Keratinocyte (primary cell): ENCODE measurements at regions not wholly inside any gene's neighbourhood (a gene's known extent, or its start where the extent isn't known, plus 50 kb on each side); places are given as distances from the start of the nearest gene placed in this dataset.

Experiments
- DNase-seq: peaks from one replicate; pipeline ENCODE4 v3.0.0-alpha.2; 2011; ENCODE audit warnings: low read depth, missing footprints, low spot score
- FAIRE-seq: peaks from 2 replicates; lab custom pipeline; 2011; peaks lifted over from hg19 to GRCh38; lab: Jason Lieb, UNC
- H2AFZ ChIP-seq: 2 replicates; pipeline ENCODE4 v1.6.0; 2012; ENCODE audit warnings: low read length, control low read depth, inconsistent platforms; ENCODE audit not compliant: control insufficient read depth
- H3K27ac ChIP-seq: 2 replicates; pipeline ENCODE4 v1.5.1; 2011; ENCODE audit warnings: low read length; ENCODE audit not compliant: control insufficient read depth, insufficient read depth
- H3K27me3 ChIP-seq: 3 replicates; pipeline ENCODE4 v1.6.0; 2011; ENCODE audit warnings: low read length; ENCODE audit not compliant: control insufficient read depth, insufficient read depth; ENCODE audit errors: extremely low read depth
- H3K36me3 ChIP-seq, 2 experiments: 2 replicates in 1 of 2; 3 replicates in 1 of 2; pipeline ENCODE4 v1.5.1; 2011; ENCODE audit warnings: low read length in 2 of 2, mild to moderate bottlenecking in 1 of 2; ENCODE audit not compliant: control insufficient read depth in 2 of 2, insufficient read depth in 2 of 2; ENCODE audit errors: extremely low read depth in 1 of 2
- H3K4me1 ChIP-seq: 3 replicates; pipeline ENCODE4 v1.5.1; 2011; ENCODE audit warnings: low read length; ENCODE audit not compliant: control insufficient read depth, insufficient read depth; ENCODE audit errors: extremely low read depth
- H3K4me2 ChIP-seq: 3 replicates; pipeline ENCODE4 v1.6.0; 2011; ENCODE audit warnings: low read depth, low read length; ENCODE audit not compliant: control insufficient read depth, insufficient read depth; ENCODE audit errors: extremely low read depth
- H3K4me3 ChIP-seq, 3 experiments: fragments of 200-600 bp in 1 of 3; sonication (generic) in 1 of 3; 2 replicates in 2 of 3; 3 replicates in 1 of 3; pipeline ENCODE4 v1.5.1; 2011 to 2016; ENCODE audit warnings: low read length in 3 of 3, mild to moderate bottlenecking in 3 of 3, control low read depth in 2 of 3, inconsistent platforms in 1 of 3, low read depth in 1 of 3, mixed read lengths in 1 of 3, mixed run types in 1 of 3, moderate library complexity in 1 of 3; ENCODE audit not compliant: control insufficient read depth in 2 of 3, insufficient read depth in 2 of 3; ENCODE audit errors: extremely low read depth in 1 of 3
- H3K79me2 ChIP-seq: 2 replicates; pipeline ENCODE4 v1.6.0; 2012; ENCODE audit warnings: low read length; ENCODE audit not compliant: control insufficient read depth, insufficient read depth
- H3K9ac ChIP-seq: 3 replicates; pipeline ENCODE4 v1.6.0; 2011; ENCODE audit warnings: low read length; ENCODE audit not compliant: control insufficient read depth, insufficient read depth; ENCODE audit errors: extremely low read depth
- H3K9me1 ChIP-seq: 3 replicates; pipeline ENCODE4 v1.6.0; 2011; ENCODE audit warnings: low read length; ENCODE audit not compliant: control insufficient read depth, insufficient read depth; ENCODE audit errors: extremely low read depth
- H3K9me3 ChIP-seq: 2 replicates; pipeline ENCODE4 v1.5.1; 2012; ENCODE audit warnings: low read depth, low read length; ENCODE audit not compliant: control insufficient read depth
- H4K20me1 ChIP-seq: 3 replicates; pipeline ENCODE4 v1.6.0; 2011; ENCODE audit warnings: low read length; ENCODE audit not compliant: control insufficient read depth, insufficient read depth; ENCODE audit errors: extremely low read depth
- CTCF ChIP-seq, 3 experiments: IDR thresholded peaks in 1 of 3; conservative IDR thresholded peaks in 1 of 3; optimal IDR thresholded peaks in 1 of 3; 2 replicates in 2 of 3; 3 replicates in 1 of 3; pipeline versions ENCODE3 to v1.5.1; 2011; ENCODE audit warnings: low read length in 3 of 3, mild to moderate bottlenecking in 3 of 3, moderate library complexity in 2 of 3, control low read depth in 1 of 3, inconsistent platforms in 1 of 3; ENCODE audit not compliant: insufficient read depth in 2 of 3; ENCODE audit errors: extremely low read depth in 1 of 3
- EZH2 ChIP-seq: IDR thresholded peaks from one replicate; pipeline ENCODE4 v1.6.1; 2012; ENCODE audit warnings: inconsistent platforms, mild to moderate bottlenecking, low read length, moderate library complexity
- dilution Hi-C: fragments of 300-500 bp; cut with MboI; formaldehyde crosslinking; loops from one replicate; pipeline ENCODE4 v1.7.0; 2020; ENCODE audit warnings: low sequenced_read_pairs; ENCODE audit not compliant: extremely low pct_ligation_motif_present

- dilution Hi-C loops: no loop called here
- H3K79me2 ChIP-seq: no peaks in the 10 kb centered on the region
- TF ChIP-seq EZH2 (no peak), CTCF (optimal IDR thresholded peaks at IDR 0.05 in 1 of 3, IDR thresholded peaks at IDR 0.05 in 1 of 3, conservative IDR thresholded peaks at IDR 0.05 in 1 of 3; ENCODE audit: extremely low read depth in 1 of 3, insufficient read depth in 2 of 3, low read length in 3 of 3) (no peak)
- no peak overlapping the region for H3K4me3 ChIP-seq
- H4K20me1 ChIP-seq: no peaks in the 10 kb centered on the region
- no peaks in the 10 kb centered on the region for H3K36me3 ChIP-seq
- FAIRE-seq: no peak
- no peak overlapping the region for H3K9ac ChIP-seq
- no peak overlapping the region for H3K4me2 ChIP-seq
- no peak overlapping the region for H3K27ac ChIP-seq
- no peak overlapping the region for H2AFZ ChIP-seq
- no peak for DNase-seq
- no peaks in the 10 kb centered on the region for H3K9me1 ChIP-seq
- no peaks in the 10 kb centered on the region for H3K27me3 ChIP-seq
- no peaks in the 10 kb centered on the region for H3K4me1 ChIP-seq
- H3K9me3 ChIP-seq: no peaks in the 10 kb centered on the region
Measured at GRCh38 chr3:59545374-59545773, 495.5 kb upstream of the CFAP20DC start.

- Histone ChIP-seq H4K20me1 (no peaks in the 10 kb centered on the region), H3K4me2 (no peak overlapping the region), H3K9me3 (no peaks in the 10 kb centered on the region), H3K27ac (no peak overlapping the region), H3K79me2 (no peaks in the 10 kb centered on the region), H3K9me1 (no peaks in the 10 kb centered on the region), H3K4me3 (no peak overlapping the region), H3K27me3 (no peaks in the 10 kb centered on the region), H3K4me1 (no peaks in the 10 kb centered on the region), H3K36me3 (no peaks in the 10 kb centered on the region), H2AFZ (no peak overlapping the region), H3K9ac (no peak overlapping the region)
- DNase-seq: no peak
- FAIRE-seq: no peak
- TF ChIP-seq EZH2 (no peak), CTCF (optimal IDR thresholded peaks at IDR 0.05 in 1 of 3, IDR thresholded peaks at IDR 0.05 in 1 of 3, conservative IDR thresholded peaks at IDR 0.05 in 1 of 3; ENCODE audit: extremely low read depth in 1 of 3, insufficient read depth in 2 of 3, low read length in 3 of 3) (no peak)
- dilution Hi-C loops: no loop called here
Measured at GRCh38 chr3:59542276-59542675, 492.5 kb upstream of the CFAP20DC start.
